Neural progenitor cell (in vitro differentiated cells): ENCODE measurements at regions not wholly inside any gene's neighbourhood (a gene's known extent, or its start where the extent isn't known, plus 50 kb on each side); places are given as distances from the start of the nearest gene placed in this dataset.
A peak's percentile ranks its signal among the peaks of the same experiment; 100 is the strongest.

Experiments used
- DNase-seq: peaks from one replicate; pipeline ENCODE4 v3.0.0-alpha.2; 2016; ENCODE audit warnings: low spot score
- H2AFZ ChIP-seq: fragments of 200-600 bp; sonication (generic); replicated peaks from 2 replicates; pipeline ENCODE4 v1.6.1; 2016; ENCODE audit warnings: antibody characterized with exemption
- H3F3A ChIP-seq: fragments of 200-600 bp; sonication (generic); 2 replicates; pipeline ENCODE4 v1.6.1; 2016; ENCODE audit warnings: antibody characterized with exemption, low read depth
- H3K27ac ChIP-seq: fragments of 200-600 bp; sonication (generic); 2 replicates; pipeline ENCODE4 v1.5.1; 2016; ENCODE audit warnings: mild to moderate bottlenecking
- H3K27me3 ChIP-seq: fragments of 200-600 bp; sonication (generic); 2 replicates; pipeline ENCODE4 v1.6.1; 2016; ENCODE audit warnings: mild to moderate bottlenecking, moderate library complexity
- H3K36me3 ChIP-seq: fragments of 200-600 bp; sonication (generic); 2 replicates; pipeline ENCODE4 v1.5.1; 2016
- H3K4me1 ChIP-seq: fragments of 200-600 bp; sonication (generic); 2 replicates; pipeline ENCODE4 v1.6.1; 2016; ENCODE audit warnings: mixed run types
- H3K4me2 ChIP-seq: fragments of 200-600 bp; sonication (generic); 2 replicates; pipeline ENCODE4 v1.6.1; 2016
- H3K4me3 ChIP-seq: fragments of 200-600 bp; sonication (generic); 2 replicates; pipeline ENCODE4 v1.5.1; 2016
- H3K79me2 ChIP-seq: fragments of 200-600 bp; sonication (generic); 2 replicates; pipeline ENCODE4 v1.6.1; 2016; ENCODE audit warnings: low read depth
- H3K9ac ChIP-seq: fragments of 200-600 bp; sonication (generic); 2 replicates; pipeline ENCODE4 v1.6.1; 2016
- H3K9me3 ChIP-seq: fragments of 200-600 bp; sonication (generic); 2 replicates; pipeline ENCODE4 v1.5.1; 2016; ENCODE audit warnings: low read depth
- H4K20me1 ChIP-seq: fragments of 200-600 bp; sonication (generic); 2 replicates; pipeline ENCODE4 v1.6.1; 2016; ENCODE audit warnings: low read depth
- H3K27ac Mint-ChIP-seq: 3 replicates; pipeline ENCODE4 v1.8.0; 2021; ENCODE audit warnings: mixed read lengths
- H3K27me3 Mint-ChIP-seq: 2 replicates; pipeline ENCODE4 v1.8.0; 2022; ENCODE audit warnings: low read depth, mild to moderate bottlenecking, inconsistent platforms, moderate library complexity, mixed read lengths; ENCODE audit not compliant: insufficient read depth
- H3K36me3 Mint-ChIP-seq: 3 replicates; pipeline ENCODE4 v1.8.0; 2021; ENCODE audit warnings: mixed read lengths
- H3K4me1 Mint-ChIP-seq: 3 replicates; pipeline ENCODE4 v1.8.0; 2021; ENCODE audit warnings: mixed read lengths
- H3K4me3 Mint-ChIP-seq: 3 replicates; pipeline ENCODE4 v1.8.0; 2021; ENCODE audit warnings: mild to moderate bottlenecking, moderate library complexity, mixed read lengths
- H3K9me3 Mint-ChIP-seq: 3 replicates; pipeline ENCODE4 v1.8.0; 2020; ENCODE audit warnings: mixed read lengths
- CTCF ChIP-seq: fragments of 200-600 bp; sonication (generic); IDR thresholded peaks from 2 replicates; pipeline ENCODE4 v1.5.1; 2017; ENCODE audit warnings: antibody characterized with exemption, mild to moderate bottlenecking
- EZH2 ChIP-seq: fragments of 200-600 bp; sonication (generic); IDR thresholded peaks from 2 replicates; pipeline ENCODE4 v1.6.1; 2017; ENCODE audit warnings: antibody characterized with exemption, mild to moderate bottlenecking, moderate library complexity
- EZH2phosphoT487 ChIP-seq: fragments of 200-600 bp; sonication (generic); IDR thresholded peaks from 2 replicates; pipeline ENCODE4 v1.6.1; 2017; ENCODE audit warnings: antibody characterized with exemption

- Histone ChIP-seq H2AFZ (no peak overlapping the region), H3K4me1 (no peaks in the 10 kb centered on the region), H3K27me3 (no peaks in the 10 kb centered on the region), H3K79me2 (no peaks in the 10 kb centered on the region), H3K9me3 (no peaks in the 10 kb centered on the region), H3K27ac (no peak overlapping the region), H3K36me3 (no peaks in the 10 kb centered on the region), H3K9ac (no peak overlapping the region), H3K4me2 (no peak overlapping the region), H3F3A (no peaks in the 10 kb centered on the region), H4K20me1 (no peaks in the 10 kb centered on the region), H3K4me3 (no peak overlapping the region)
- no peak for DNase-seq
- H3K4me3 Mint-ChIP-seq, result no peak overlapping the region
- H3K27ac Mint-ChIP-seq, result no peak overlapping the region
- H3K4me1 Mint-ChIP-seq, result peaks cover 17% of the 10 kb centered on the region
- no peaks in the 10 kb centered on the region for H3K27me3 Mint-ChIP-seq
- no peak for TF ChIP-seq EZH2phosphoT487
- TF ChIP-seq CTCF, result no peak
- TF ChIP-seq EZH2, result no peak
- H3K36me3 Mint-ChIP-seq, result no peaks in the 10 kb centered on the region
- no peaks in the 10 kb centered on the region for H3K9me3 Mint-ChIP-seq
Observed at GRCh38 chr9:86703346-86703745, 244.0 kb downstream of the GAS1 start.

GRCh38 chr9:86700629-86701028 is 246.7 kb downstream of the GAS1 start:
- H3F3A ChIP-seq, result no peaks in the 10 kb centered on the region
- H3K36me3 ChIP-seq, result no peaks in the 10 kb centered on the region
- H3K9me3 Mint-ChIP-seq, result no peaks in the 10 kb centered on the region
- no peak for TF ChIP-seq EZH2
- no peak for TF ChIP-seq EZH2phosphoT487
- no peak for TF ChIP-seq CTCF
- H3K4me3 Mint-ChIP-seq, result peak overlapping the region; percentile 4
- no peak overlapping the region for H3K4me3 ChIP-seq
- H4K20me1 ChIP-seq, result no peaks in the 10 kb centered on the region
- no peak for DNase-seq
- no peaks in the 10 kb centered on the region for H3K27me3 Mint-ChIP-seq
- H3K27me3 ChIP-seq, result no peaks in the 10 kb centered on the region
- H3K36me3 Mint-ChIP-seq, result no peaks in the 10 kb centered on the region
- no peak overlapping the region for H3K27ac ChIP-seq
- H3K4me2 ChIP-seq, result no peak overlapping the region
- no peak overlapping the region for H3K9ac ChIP-seq
- peak overlapping the region; percentile 39 for H3K27ac Mint-ChIP-seq
- H3K9me3 ChIP-seq, result no peaks in the 10 kb centered on the region
- H2AFZ ChIP-seq, result no peak overlapping the region
- H3K4me1 Mint-ChIP-seq, result peaks cover 19% of the 10 kb centered on the region
- H3K79me2 ChIP-seq, result no peaks in the 10 kb centered on the region
- H3K4me1 ChIP-seq, result no peaks in the 10 kb centered on the region

GRCh38 chr9:86697999-86698398 is 249.3 kb downstream of the GAS1 start:
- no peaks in the 10 kb centered on the region for H3K36me3 ChIP-seq
- Mint-ChIP-seq H3K4me3 (no peak overlapping the region), H3K36me3 (no peaks in the 10 kb centered on the region), H3K27ac (no peak overlapping the region), H3K27me3 (no peaks in the 10 kb centered on the region), H3K4me1 (peaks cover 19% of the 10 kb centered on the region), H3K9me3 (no peaks in the 10 kb centered on the region)
- DNase-seq, result no peak
- no peak overlapping the region for H3K9ac ChIP-seq
- no peak overlapping the region for H2AFZ ChIP-seq
- no peak overlapping the region for H3K27ac ChIP-seq
- H3K9me3 ChIP-seq, result no peaks in the 10 kb centered on the region
- H4K20me1 ChIP-seq, result no peaks in the 10 kb centered on the region
- H3K4me3 ChIP-seq, result no peak overlapping the region
- no peaks in the 10 kb centered on the region for H3F3A ChIP-seq
- H3K4me2 ChIP-seq, result no peak overlapping the region
- TF ChIP-seq CTCF (no peak), EZH2 (no peak)
- no peaks in the 10 kb centered on the region for H3K79me2 ChIP-seq
- H3K4me1 ChIP-seq, result no peaks in the 10 kb centered on the region
- H3K27me3 ChIP-seq, result no peaks in the 10 kb centered on the region

- Histone ChIP-seq H3K4me1 (no peaks in the 10 kb centered on the region), H3F3A (no peaks in the 10 kb centered on the region), H3K27me3 (no peaks in the 10 kb centered on the region), H4K20me1 (no peaks in the 10 kb centered on the region), H3K9me3 (no peaks in the 10 kb centered on the region), H3K36me3 (no peaks in the 10 kb centered on the region), H3K27ac (no peak overlapping the region), H3K79me2 (no peaks in the 10 kb centered on the region), H3K4me3 (no peak overlapping the region), H2AFZ (no peak overlapping the region), H3K4me2 (no peak overlapping the region), H3K9ac (no peak overlapping the region)
- Mint-ChIP-seq H3K27ac (no peak overlapping the region), H3K36me3 (no peaks in the 10 kb centered on the region), H3K4me3 (no peak overlapping the region), H3K27me3 (no peaks in the 10 kb centered on the region), H3K4me1 (peaks cover 19% of the 10 kb centered on the region), H3K9me3 (peaks cover 2% of the 10 kb centered on the region)
- DNase-seq, result no peak
- TF ChIP-seq EZH2phosphoT487, result no peak
- TF ChIP-seq EZH2, result no peak
- no peak for TF ChIP-seq CTCF
Observed at GRCh38 chr9:86697213-86697612, 250.1 kb downstream of the GAS1 start.
